Heart left ventricle (tissue), 13 donors: ENCODE measurements at regions not wholly inside any gene's neighbourhood (a gene's known extent, or its start where the extent isn't known, plus 50 kb on each side); places are given as distances from the start of the nearest gene placed in this dataset.

ENCODE experiments used
- POLR2A ChIP-seq, 2 donors: fragments of 450-650 bp; IDR thresholded peaks; one replicate each; pipeline ENCODE4 v1.6.1; 2017; ENCODE audit warnings: antibody characterized with exemption in 2 of 2, mild to moderate bottlenecking in 2 of 2, moderate library complexity in 2 of 2
- TF ChIP-seq, protein P1 (sequence below), 12 donors: fragments of 200-600 bp; sonication (generic) in 4 of 12; IDR thresholded peaks; one replicate each; pipeline versions ENCODE4 v1.5.0 to v1.8.0; 2018 to 2022; ENCODE audit warnings: antibody characterized with exemption in 12 of 12, mild to moderate bottlenecking in 5 of 12
- donor health status: ischemic (EF 13 %, LVEDD 7.1; RV severe dilation, severe dysfunction).
- donor health status: DM: no; HTN: yes; CAD: no.
- donor health status: DM: no; HTN: no; CAD: no.
- donor health status: ischemic (EF 25% LVEDD 6.9; RV normal size, moderate dysfunction).
- donor health status: ischemic (EF 25% LVEDD 5.7; RV mildly dilated, moderate dysfunction).
- donor health status: ischemic (EF 35%, LVEDD 5.7; RV mildly dilated, moderate dysfunction).
- donor health status: nonischemic (EF 11% LVEDD 7.7; RV severe dilation, severe dysfunction).
- donor health status: DM: yes; HTN: yes; CAD: no.
- donor health status: PGD.
- donor health status: ischemic (EF 29% LVEDD 5.4; RV normal size, mild dysfunction).
- donor health status: nonischemic (EF 23%, LVEDD 6.1; RV moderate dilation, normal function).

DNA sequence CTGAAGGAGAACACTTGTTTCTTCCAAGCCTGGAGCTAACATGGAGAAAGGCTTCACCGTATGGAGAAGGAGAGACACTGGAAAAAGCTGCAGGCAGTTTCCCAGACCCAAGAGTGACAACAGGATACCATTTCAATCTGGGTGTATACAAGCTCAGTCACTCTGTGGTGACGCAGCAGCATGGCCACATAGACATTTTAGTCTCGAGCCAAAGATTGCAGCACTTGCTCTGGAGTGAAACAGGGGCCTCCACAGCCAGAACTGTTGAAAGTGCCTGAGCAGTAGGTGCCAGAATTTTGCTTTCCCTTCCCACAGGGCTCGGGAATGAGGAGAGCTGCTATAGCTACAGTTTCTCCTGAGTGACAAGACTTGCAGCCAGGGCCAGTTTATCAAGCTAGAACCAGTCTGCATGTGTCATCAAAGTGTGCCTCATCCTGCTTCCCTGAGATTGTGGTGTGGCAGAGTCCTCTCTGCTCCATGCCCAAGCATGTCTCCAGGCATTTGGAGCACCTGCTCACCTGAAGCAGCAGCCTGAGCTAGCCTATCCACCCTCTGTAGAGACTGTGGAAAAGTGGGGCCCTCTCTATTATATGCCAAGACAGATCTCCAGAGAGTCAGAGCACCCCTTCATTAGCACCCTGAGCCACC, 234.6 kb upstream of the CDH19 start:
- no peak for TF ChIP-seq POLR2A (IDR thresholded peaks at IDR 0.05)
- TF ChIP-seq, protein P1, sequence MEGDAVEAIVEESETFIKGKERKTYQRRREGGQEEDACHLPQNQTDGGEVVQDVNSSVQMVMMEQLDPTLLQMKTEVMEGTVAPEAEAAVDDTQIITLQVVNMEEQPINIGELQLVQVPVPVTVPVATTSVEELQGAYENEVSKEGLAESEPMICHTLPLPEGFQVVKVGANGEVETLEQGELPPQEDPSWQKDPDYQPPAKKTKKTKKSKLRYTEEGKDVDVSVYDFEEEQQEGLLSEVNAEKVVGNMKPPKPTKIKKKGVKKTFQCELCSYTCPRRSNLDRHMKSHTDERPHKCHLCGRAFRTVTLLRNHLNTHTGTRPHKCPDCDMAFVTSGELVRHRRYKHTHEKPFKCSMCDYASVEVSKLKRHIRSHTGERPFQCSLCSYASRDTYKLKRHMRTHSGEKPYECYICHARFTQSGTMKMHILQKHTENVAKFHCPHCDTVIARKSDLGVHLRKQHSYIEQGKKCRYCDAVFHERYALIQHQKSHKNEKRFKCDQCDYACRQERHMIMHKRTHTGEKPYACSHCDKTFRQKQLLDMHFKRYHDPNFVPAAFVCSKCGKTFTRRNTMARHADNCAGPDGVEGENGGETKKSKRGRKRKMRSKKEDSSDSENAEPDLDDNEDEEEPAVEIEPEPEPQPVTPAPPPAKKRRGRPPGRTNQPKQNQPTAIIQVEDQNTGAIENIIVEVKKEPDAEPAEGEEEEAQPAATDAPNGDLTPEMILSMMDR (IDR thresholded peaks at IDR 0.05) = no peak
